NCI-H2029 treated with DMSO at 0.1 percent for 48 hours (cell line): ENCODE measurements at regions not wholly inside any gene's neighbourhood (a gene's known extent, or its start where the extent isn't known, plus 50 kb on each side); places are given as distances from the start of the nearest gene placed in this dataset.

ENCODE experiments used
- DNase-seq: peaks from one replicate; lab custom pipeline; 2025; lab: John Stamatoyannopoulos, UW

DNA sequence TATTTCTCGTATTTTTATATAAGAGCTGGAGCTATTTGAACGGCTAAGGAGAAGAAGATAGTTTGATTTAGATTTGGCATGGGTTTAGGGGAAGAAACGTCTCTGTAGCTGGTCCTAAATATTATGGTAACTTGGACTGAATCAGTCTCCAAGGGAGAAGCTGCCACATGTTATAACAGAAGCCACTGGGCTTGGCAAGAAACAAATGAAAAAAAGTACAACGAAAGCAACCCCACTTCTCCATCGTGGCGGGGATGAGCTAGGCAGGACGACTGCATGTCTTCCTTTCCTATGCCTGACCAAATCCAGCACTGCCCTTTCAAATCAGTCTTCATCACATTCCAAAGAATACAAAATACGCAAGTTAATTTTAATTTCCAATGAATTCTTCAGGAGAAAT lies 196.7 kb upstream of the KLF14 start:
- no peak for DNase-seq

DNA sequence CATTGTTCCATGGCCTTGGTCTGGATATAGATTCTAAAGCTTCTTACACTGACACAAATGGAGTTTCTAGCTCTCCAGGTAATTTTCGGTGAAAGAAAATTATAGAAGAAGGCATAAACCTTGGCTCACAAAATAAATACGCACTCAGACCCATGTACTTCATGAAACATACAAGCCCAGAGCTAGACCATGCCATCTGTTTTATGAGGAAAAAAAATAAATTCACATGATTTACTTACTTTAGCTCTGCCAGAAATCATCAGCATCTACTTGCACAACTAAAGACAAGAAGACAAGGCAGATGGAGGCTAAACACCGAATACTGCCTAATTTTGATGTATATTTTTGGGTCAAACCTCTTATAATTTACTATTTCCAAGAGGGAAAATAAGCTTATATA lies 197.4 kb upstream of the KLF14 start:
- no peak for DNase-seq

DNA sequence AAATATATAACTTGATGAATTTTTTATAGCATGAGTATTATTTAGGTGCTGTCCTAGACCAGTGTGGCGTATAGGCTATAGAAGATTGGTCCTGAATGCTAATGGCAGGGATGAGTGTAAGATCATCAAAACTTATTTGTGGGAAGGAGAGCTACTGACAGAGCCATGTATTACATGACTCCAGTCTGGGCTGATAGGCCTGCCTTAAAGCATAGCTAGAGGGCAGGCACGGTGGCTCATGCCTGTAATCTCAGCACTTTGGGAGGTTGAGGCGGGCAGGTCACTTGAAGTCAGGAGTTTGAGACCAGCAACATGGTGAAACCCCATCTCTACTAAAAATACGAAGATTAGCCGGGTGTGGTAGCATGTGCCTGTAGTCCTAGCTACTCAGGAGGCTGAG lies 198.1 kb upstream of the KLF14 start:
- DNase-seq: no peak

DNA sequence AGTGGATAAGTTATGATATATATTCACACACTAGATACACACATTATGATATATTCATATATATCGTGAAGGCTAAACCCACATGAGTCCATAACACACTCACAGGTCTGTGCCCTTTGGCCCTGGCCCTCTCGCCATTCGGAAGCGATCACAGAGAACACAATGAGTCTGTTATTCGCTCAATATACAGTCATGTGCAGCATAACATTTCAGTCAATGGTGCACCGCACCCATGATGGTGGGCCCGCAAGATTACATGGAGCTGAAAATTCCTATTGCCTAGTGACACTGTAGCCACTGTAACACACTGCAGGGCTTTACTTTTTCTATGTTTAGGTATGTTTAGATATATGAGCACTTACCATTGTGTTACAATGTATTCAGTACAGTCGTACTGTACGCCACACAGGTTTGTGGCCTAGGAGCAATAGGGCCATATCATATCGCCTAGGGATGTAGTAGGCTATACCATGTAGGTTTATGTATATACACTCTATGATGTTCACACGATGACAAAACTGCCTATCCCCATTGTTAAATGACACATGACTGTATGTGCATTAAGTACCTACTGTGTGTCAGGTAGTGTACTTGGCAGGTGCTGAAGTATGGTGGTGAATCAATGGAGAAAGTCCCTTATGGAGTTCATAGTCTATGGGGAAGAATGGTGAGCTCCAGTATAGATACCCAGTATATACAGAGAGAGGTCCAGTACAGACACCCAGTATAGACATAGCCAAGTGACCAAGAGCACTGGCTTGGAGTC lies 198.8 kb upstream of the KLF14 start:
- no peak for DNase-seq

DNA sequence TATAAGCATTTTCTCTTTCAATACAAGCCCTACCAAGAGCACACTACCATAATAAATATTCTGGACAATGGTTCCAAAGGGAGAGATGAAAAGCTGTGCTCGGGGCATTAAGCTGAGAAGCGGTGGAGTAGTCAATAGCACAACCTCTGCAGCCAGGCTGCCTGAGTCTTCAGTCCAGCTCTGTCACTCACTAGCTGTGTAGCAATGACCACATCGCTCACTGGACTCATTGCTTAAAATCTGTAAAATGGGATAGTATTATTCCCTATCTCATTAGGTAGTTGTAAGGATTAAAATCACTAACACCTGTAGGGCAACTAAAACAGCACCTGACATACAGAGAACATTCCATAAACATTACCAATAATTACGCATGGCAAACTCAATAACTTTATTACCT lies 199.9 kb upstream of the KLF14 start:
- no peak for DNase-seq

DNA sequence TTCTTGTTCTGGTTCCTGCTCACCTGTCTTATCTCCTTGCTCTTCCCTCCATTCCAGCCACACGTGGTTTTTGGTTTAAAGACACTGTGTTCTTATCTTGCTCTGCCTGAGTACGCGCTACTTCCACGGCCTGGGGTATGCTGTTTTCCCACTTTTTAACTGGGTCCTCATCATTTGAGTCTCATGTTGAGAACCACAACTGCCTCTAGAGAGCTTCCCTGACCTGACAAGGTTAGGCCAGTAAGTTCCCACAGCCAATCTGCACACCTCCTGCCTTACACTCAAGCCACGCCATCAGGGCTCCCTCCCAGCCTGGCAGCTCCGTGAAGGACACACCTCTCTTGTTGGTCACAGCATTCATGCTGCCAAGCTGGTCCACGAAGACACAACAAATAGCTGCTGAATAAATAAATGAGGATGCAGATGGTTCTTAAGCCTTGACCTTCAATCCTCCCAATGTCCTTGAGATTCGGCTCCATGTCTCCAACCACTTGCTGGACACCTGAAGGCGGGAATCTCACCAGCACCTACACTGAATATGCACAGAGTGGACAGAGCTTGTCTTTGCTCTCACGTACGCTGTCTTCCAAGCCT lies 201.7 kb upstream of the KLF14 start:
- DNase-seq: no peak

DNA sequence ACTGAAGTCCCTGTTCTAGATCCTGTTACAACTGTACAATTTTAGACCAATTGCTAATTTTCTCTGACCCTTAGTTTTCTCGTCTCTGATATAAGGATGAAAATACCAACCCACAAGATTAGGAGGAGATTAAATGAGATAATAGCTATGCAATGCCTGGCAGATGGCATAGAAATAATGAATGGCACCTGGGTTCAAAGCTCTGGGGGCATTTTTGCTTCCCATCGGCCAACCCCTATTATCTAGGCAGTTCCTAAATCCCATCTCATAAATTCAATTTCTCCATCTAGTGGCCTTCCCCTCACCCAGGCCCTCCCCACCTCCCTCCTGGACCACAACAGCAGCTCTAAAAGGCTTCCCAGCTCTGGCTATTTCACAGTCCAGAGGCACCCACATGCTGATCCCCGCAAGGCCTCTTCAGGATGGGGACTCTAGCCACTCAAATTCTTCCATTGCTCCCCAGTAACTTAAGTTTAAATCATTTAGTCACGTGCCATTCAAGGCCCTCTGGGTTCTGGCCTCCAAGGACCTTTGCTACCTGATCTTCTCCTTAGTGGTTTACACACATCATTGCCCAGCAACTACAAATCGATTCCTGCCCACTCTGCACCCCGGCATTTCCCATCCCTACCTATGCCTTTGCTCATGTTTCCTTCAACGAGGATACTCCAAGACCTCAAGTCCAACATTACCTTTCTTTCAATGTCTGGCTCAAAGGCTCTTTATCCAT lies 202.4 kb upstream of the KLF14 start:
- DNase-seq: no peak

DNA sequence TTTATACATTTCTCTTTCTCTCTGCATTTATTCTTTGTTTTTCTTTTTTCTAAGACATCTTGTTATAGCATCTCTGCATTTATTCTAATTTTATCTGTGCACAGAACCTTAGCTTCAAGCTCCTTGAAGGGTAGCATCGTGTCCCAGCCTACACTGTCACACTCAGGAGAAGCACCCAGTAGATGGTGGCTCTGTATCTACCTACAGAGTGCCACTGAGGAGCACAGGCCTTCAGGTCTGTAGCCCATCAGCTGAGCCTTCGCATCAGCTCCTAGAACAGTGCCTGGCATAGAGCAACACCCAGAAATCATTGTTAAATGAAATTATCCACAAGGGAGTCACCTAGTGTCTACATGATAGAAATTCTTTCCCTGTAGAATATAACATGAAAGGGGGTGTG lies 203.0 kb upstream of the KLF14 start:
- DNase-seq: no peak

DNA sequence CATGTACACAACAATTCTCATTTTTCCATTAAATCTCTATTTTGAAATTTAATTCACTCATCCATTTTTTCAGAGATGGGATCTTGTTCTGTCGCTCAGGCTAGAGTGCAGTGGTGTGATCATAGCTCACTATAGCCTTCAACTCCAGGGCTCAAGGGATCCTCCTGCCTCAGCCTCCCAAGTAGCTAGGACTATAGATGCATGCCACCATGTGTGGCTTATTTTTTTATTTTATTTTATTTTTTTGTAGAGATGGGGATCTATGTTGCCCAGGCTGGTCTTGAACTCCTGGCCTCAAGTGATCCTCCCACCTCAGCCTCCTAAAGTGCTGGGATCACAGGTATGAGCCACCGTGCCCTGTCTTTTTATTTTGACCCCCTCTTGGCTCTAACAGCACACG lies 203.8 kb upstream of the KLF14 start:
- DNase-seq: no peak

DNA sequence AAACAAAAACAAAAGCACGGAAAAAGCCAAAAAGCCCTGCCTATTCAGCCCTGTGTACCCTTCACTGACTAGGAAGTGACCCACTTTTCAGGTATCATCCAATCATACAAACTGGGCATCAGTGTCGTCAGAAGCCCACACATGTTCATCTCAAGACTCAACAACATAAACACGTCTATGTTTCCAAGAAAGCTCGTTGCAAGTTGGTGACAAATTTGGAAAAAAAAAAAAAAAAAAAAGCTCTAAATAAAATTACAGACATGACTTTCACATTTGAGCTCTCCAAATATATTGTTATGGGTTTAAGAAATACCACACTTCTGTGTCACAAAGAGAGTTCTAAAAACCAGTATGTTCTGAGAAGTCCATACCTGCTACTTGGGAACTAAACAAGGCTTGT lies 204.7 kb upstream of the KLF14 start:
- no peak for DNase-seq

DNA sequence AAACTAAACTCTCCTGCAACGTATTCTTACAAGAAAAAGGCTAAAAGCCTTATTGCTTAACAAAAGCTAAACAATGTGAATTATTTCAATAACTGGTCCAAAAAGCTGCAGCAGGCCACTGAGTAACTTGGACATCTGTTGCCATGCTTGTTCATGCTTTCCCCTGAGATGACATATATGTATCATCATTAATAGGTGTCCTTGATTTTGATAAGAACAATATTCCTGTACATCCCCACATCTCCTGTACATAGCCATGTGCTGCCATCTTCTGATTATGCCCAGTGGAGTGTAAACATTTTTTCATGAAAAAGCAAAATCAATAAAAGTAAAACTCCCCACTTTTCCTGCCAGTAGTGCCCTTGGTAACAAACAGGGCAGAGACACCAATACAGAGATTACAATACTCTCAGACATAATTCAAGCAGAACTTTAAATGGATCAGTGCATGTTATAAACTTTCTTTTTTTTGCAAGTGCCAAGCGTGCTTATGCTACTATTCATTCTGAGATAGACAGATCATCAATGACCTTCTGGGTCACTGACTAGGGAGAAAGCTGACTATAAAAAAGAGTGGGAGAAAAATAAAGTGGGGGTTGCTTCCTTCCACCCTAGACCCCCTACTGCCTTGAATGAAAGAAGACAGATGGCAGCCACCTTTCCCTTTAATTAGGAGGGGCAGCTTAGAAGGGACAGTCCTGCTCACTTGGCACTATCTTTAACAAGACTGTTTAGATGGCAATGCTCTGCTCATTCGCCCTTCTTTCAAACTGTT lies 205.5 kb upstream of the KLF14 start:
- no peak for DNase-seq

DNA sequence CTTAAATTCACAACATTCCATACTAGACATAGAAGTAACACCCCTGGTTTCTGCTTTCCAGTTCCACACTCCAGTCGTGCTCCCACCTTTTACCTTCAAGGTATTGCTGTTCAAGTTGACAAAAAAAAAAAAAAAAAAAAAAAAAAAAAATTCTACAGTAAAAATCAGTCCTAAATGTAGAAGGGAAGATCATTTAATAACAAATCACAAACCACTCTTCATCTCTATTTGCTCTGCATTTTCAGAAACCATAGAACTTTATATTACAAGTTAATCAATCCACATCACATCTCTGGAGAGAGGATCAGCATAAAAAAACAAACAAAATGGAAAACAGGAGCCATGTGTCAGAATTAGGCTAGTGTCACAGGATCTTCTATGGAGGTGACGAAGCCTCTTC lies 206.3 kb upstream of the KLF14 start:
- no peak for DNase-seq

DNA sequence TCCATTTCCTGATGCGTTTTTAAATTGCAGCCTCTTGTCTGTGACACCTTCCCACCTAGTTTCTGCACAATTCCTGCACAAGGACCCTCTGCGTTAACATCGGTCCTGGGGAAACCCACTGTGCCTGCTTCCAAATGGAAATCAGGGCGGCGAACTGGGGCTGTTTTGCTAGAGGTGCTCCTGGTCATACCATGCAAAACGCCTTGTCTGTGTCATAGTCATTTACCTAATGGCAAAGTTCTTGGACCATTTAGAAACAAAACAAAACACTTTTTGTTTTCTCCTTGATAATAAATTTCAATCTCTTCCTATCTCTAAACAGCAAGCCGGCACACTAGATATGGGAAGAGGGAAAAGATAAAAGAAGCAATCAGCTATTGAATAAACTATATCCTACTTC lies 206.9 kb upstream of the KLF14 start:
- DNase-seq: no peak

DNA sequence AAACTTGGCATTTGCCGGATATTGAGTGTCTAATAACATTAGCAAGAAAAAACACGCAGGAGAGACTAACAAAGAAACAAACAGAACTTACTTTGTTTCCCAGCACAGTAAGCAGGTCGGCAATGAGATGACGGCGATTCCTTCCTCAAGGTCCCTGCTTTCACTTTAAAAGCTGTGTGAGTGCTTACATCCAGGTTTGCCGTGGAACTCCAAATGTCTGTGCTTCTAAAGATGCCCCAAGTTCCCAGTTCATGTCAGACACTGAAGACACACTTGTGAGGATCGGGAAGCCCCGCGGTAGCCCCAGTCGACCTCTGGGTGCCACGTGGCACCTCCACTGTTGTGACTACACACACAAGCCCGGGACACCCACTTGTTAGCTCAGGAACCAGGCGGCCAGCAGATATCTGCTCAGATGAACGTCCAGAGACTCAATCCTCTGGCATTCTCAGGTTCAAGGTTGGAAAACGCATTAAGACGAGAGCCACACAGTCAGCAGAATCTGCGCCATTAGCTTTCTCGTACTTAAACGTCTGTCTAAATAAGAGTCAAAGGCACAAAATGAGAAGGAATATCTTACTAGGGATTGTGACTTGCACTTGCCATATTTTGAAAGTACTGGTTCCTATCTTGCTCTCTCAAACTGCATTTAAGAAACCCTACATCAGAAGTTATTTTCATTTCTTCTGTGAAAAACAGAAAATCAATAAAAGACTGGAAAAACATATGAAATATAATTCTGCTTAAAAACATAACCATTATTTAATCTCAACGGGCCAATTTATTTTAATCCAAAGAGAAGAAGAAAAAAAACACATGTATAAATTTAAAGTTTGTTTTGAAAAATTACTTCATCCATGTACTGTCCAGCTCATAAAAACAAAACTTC lies 207.6 kb upstream of the KLF14 start:
- peak; percentile 70 for DNase-seq

DNA sequence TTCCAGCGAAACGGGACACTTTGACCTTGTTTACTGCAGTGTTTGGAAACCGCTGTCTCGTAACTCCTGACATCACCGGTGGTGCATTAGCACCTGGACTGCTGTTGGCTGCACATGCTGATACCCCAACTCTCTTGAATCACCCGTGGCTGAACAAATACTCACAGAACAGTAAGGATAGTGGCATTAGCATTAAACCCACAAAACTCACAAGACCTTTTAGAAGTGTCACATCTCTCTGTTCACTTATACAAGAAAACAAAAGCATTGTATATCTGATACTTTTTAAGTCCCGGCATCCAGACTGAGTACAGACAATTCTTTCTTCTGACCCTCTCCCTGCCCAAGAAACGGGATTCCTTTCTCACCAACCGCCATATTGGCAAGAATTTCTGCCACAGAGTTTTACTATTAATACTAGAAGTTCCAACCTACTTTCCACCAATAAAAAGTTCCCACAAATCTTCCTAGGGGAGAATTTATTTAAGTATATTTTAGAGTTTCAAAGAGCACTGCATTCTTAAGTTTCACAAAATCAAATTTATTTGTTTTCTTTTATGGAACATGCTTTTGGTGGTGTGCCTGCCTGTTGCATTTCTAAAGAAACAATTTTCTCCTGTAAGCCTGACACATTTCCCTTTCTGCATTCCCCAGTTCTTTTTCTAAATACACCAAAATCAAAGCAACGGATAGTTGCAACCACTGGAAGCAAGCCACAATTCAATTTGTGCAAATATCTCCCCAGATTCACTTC lies 208.4 kb upstream of the KLF14 start:
- DNase-seq: peak; percentile 51

DNA sequence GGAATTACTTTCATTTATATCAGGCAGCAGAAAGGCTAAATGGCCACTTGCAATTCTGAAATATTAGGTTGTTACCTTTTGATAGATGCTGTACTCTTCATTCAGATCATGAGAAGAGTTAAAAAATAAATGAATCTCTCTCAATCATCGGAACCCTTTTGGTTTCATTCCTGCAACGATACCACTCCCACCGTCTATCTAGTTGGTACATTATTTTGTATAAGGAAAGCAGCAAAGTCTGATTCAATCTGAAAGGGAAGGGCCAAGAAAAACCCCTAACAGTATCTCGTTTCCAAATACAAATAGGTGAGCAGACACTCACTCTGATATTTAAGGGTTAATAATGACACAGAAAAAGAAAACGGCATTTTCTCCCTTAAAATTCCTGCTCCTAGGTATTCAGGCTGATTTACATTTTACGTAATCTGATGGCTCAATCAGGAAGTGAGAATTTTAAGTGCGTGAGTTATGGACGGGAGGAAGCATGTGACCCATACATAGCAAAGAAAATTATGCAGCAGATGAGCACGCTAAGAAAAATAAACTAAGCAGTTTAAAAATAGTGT lies 209.4 kb upstream of the KLF14 start:
- DNase-seq: peak; percentile 50

DNA sequence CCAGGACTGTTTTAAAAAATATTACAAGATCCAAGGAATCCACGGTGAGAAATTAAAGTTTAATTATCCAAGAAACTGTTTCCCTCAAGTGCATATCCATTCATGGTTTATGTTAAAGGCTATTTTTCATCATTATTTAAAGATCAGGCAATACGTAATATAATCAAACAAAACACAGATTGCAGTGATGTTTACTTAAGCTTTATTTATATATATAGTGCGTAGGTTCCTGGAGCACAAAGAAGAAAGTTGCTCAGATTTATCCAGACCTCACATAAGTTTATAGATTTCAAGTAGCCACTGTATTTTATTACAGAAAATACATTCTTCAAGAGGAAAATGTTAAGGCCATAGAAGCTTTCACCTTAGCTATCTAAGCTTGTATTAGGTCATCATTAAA lies 210.0 kb upstream of the KLF14 start:
- DNase-seq: peak; percentile 6

DNA sequence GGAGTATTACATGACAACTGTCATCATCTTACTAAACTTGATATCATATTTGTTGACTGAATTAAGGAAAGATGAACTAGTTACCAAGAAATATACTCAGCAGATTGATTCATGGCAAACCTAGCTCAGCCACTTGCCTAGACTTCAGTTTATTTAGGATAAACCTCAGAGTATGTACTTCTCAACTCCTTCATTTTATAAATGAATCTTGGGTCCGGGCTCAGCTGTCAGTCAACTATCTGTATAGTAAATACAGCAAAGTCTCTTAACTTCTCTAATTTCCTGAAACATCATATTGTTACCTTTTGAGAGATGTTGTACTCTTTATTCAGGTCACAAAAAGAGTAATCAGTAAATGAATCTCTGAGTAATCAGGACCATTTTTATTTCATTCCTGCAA lies 211.0 kb upstream of the KLF14 start:
- DNase-seq: no peak

DNA sequence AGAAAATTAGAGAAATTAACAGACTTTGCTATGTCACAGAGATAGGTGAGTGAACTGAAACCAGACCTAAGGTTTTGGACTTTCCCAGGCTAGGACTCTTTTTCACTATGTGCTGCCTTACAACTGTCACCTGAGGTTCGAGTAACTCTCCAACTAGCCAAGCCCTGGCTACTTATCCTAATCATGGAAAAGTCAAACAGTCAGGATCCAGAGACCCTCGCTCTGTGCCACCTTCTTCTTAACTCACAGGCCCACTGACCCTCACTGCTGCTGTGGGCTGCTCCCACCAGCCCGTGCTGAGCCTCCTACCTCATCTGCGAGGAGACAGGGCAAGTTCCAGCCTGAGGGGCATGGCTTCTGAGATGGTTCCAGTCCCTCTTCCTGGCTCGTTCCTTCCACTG lies 211.4 kb upstream of the KLF14 start:
- no peak for DNase-seq

DNA sequence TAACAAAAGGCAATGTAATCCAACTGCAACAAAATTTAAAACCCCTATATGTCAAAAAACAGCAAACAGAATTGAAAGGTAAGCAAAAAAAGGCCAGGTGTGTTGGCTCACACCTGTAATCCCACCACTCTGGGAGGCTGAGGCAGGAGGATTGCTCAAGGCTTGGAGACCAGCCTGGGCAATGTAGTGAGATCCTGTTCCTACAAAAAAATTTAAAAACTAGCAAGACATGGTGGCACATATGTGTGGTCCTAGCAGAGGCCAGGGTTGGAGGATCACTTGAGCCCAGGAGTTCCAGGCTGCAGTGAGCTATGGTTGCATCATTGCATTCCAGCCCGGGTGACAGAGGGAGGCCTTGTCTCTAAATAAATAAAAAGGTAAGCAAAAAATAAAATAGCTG lies 212.1 kb upstream of the KLF14 start:
- DNase-seq: no peak
